Heart left ventricle (tissue), 13 donors: ENCODE measurements at regions not wholly inside any gene's neighbourhood (a gene's known extent, or its start where the extent isn't known, plus 50 kb on each side); places are given as distances from the start of the nearest gene placed in this dataset.

ENCODE experiments used
- CTCF ChIP-seq, 12 donors: fragments of 200-600 bp; sonication (generic) in 4 of 12; IDR thresholded peaks; one replicate each; pipeline versions ENCODE4 v1.5.0 to v1.8.0; 2018 to 2022; ENCODE audit warnings: antibody characterized with exemption in 12 of 12, mild to moderate bottlenecking in 5 of 12
- POLR2A ChIP-seq, 2 donors: fragments of 450-650 bp; IDR thresholded peaks; one replicate each; pipeline ENCODE4 v1.6.1; 2017; ENCODE audit warnings: antibody characterized with exemption in 2 of 2, mild to moderate bottlenecking in 2 of 2, moderate library complexity in 2 of 2
- donor health status: ischemic (EF 13 %, LVEDD 7.1; RV severe dilation, severe dysfunction).
- donor health status: DM: no; HTN: yes; CAD: no.
- donor health status: DM: no; HTN: no; CAD: no.
- donor health status: ischemic (EF 25% LVEDD 6.9; RV normal size, moderate dysfunction).
- donor health status: ischemic (EF 25% LVEDD 5.7; RV mildly dilated, moderate dysfunction).
- donor health status: ischemic (EF 35%, LVEDD 5.7; RV mildly dilated, moderate dysfunction).
- donor health status: nonischemic (EF 11% LVEDD 7.7; RV severe dilation, severe dysfunction).
- donor health status: DM: yes; HTN: yes; CAD: no.
- donor health status: PGD.
- donor health status: ischemic (EF 29% LVEDD 5.4; RV normal size, mild dysfunction).
- donor health status: nonischemic (EF 23%, LVEDD 6.1; RV moderate dilation, normal function).

- TF ChIP-seq CTCF (IDR thresholded peaks at IDR 0.05) (no peak), POLR2A (IDR thresholded peaks at IDR 0.05) (no peak)
These were observed 87.8 kb upstream of the S1PR1 start for GRCh38 chr1:101148980-101149379.
